Caco-2 (cell line): ENCODE measurements at regions not wholly inside any gene's neighbourhood (a gene's known extent, or its start where the extent isn't known, plus 50 kb on each side); places are given as distances from the start of the nearest gene placed in this dataset.

Experiments
- BruUV-seq: library from RNA; stranded (reverse); fragments of 400-500 nt; replicated peaks from 2 replicates; lab custom pipeline; 2021; lab: Mats Ljungman, UMichigan
- CTCF ChIA-PET: fragments of 300-600 bp; sonication (Branson Sonifier 250); formaldehyde crosslinking; loops from one replicate; lab custom pipeline; 2022; ENCODE audit warnings: antibody characterized with exemption; lab: Charles Lee
- POLR2A ChIA-PET: fragments of 300-600 bp; sonication (Branson Sonifier 250); formaldehyde crosslinking; loops from one replicate; lab custom pipeline; 2022; ENCODE audit warnings: antibody characterized with exemption; lab: Charles Lee
- DNase-seq, 2 experiments: peaks; one replicate each; pipeline versions ENCODE4 v3.0.0 to v3.0.0-alpha.2; 2020 to 2022
- H3K27me3 ChIP-seq: replicated peaks from 2 replicates; pipeline ENCODE4 v1.6.0; 2011; ENCODE audit warnings: low read length; ENCODE audit not compliant: control insufficient read depth, insufficient read depth
- H3K36me3 ChIP-seq: 2 replicates; pipeline ENCODE4 v1.5.1; 2011; ENCODE audit warnings: low read length; ENCODE audit not compliant: control insufficient read depth, insufficient read depth
- H3K4me1 ChIP-seq: fragments of 250-450 bp; sonication (Bioruptor Pico); 2 replicates; pipeline ENCODE4 v1.5.1; 2020; ENCODE audit warnings: mild to moderate bottlenecking
- H3K4me3 ChIP-seq: 2 replicates; pipeline ENCODE4 v1.5.1; 2011; ENCODE audit warnings: low read depth, mild to moderate bottlenecking, control low read depth, low read length
- H3K9me3 ChIP-seq: fragments of 250-450 bp; sonication (Bioruptor Pico); 2 replicates; pipeline ENCODE4 v1.5.1; 2020; ENCODE audit warnings: mild to moderate bottlenecking, moderate library complexity
- H3K27ac Mint-ChIP-seq: one replicate; pipeline ENCODE4 v1.8.0; 2022; ENCODE audit warnings: mixed read lengths; ENCODE audit not compliant: unreplicated experiment
- H3K27me3 Mint-ChIP-seq: one replicate; pipeline ENCODE4 v1.8.0; 2022; ENCODE audit warnings: mixed read lengths; ENCODE audit not compliant: insufficient read depth, unreplicated experiment
- H3K36me3 Mint-ChIP-seq: one replicate; pipeline ENCODE4 v1.8.0; 2022; ENCODE audit warnings: mild to moderate bottlenecking, mixed read lengths; ENCODE audit not compliant: insufficient read depth, unreplicated experiment
- H3K4me1 Mint-ChIP-seq: one replicate; pipeline ENCODE4 v1.8.0; 2022; ENCODE audit warnings: low read depth, mixed read lengths; ENCODE audit not compliant: unreplicated experiment
- H3K4me3 Mint-ChIP-seq: one replicate; pipeline ENCODE4 v1.8.0; 2022; ENCODE audit warnings: mild to moderate bottlenecking, moderate library complexity, mixed read lengths; ENCODE audit not compliant: unreplicated experiment
- H3K9me3 Mint-ChIP-seq: one replicate; pipeline ENCODE4 v1.8.0; 2022; ENCODE audit warnings: mixed read lengths; ENCODE audit not compliant: unreplicated experiment
- CTCF ChIP-seq, 2 experiments: fragments of 200-600 bp in 1 of 2; IDR thresholded peaks; 1 replicate in 1 of 2; 2 replicates in 1 of 2; pipeline versions ENCODE4 v1.5.1 to v1.8.0; 2011 to 2022; ENCODE audit warnings: antibody characterized with exemption in 1 of 2, control low read depth in 1 of 2, inconsistent platforms in 1 of 2, low read depth in 1 of 2, low read length in 1 of 2, mild to moderate bottlenecking in 1 of 2, moderate library complexity in 1 of 2; ENCODE audit not compliant: insufficient read depth in 1 of 2, severe bottlenecking in 1 of 2, unreplicated experiment in 1 of 2
- intact Hi-C: fragments of 100-400 bp; cut with micrococcal nuclease; formaldehyde crosslinking; loops from one replicate; pipeline ENCODE4 v1.10.0; 2022; ENCODE audit not compliant: unreplicated experiment

GRCh38 chr3:168534761-168535160, 439.0 kb upstream of the GOLIM4 start:
- H3K36me3 Mint-ChIP-seq, result no peaks in the 10 kb centered on the region
- Histone ChIP-seq H3K9me3 (no peaks in the 10 kb centered on the region), H3K4me3 (no peak overlapping the region), H3K4me1 (no peaks in the 10 kb centered on the region), H3K27me3 (no peaks in the 10 kb centered on the region), H3K36me3 (no peaks in the 10 kb centered on the region)
- DNase-seq, result no peak
- no peak for TF ChIP-seq CTCF (IDR thresholded peaks at IDR 0.05; ENCODE audit: insufficient read depth in 1 of 2, low read depth in 1 of 2, low read length in 1 of 2, severe bottlenecking in 1 of 2, unreplicated experiment in 1 of 2)
- BruUV-seq, result no TSS peak
- no peaks in the 10 kb centered on the region for H3K9me3 Mint-ChIP-seq
- CTCF ChIA-PET, result no interaction called here
- peaks cover 5% of the 10 kb centered on the region for H3K27me3 Mint-ChIP-seq
- POLR2A ChIA-PET, result no interaction called here
- no peaks in the 10 kb centered on the region for H3K4me1 Mint-ChIP-seq
- intact Hi-C loops, result no loop called here
- H3K27ac Mint-ChIP-seq, result no peak overlapping the region
- H3K4me3 Mint-ChIP-seq, result no peak overlapping the region

DNA sequence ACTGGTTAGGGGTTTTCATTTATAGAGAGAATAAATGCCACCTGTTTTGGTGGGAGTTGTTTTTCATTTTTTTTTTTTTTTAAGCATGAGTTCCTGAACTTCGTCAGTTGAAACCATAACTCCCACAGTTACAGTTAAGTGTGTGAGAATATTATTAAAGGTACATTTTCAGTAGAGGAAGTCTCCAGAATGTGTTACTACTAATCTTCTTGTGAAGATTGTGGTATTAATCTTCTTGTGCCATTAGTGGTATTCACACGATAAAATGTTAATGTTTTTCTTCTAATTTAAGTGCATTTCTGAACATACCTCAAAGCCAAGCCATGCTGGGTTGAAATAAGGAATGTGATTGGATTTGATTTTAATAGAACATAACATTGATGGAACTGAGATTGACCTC, 437.9 kb upstream of the GOLIM4 start:
- Histone ChIP-seq H3K9me3 (no peaks in the 10 kb centered on the region), H3K4me3 (no peak overlapping the region), H3K27me3 (no peaks in the 10 kb centered on the region), H3K4me1 (no peaks in the 10 kb centered on the region), H3K36me3 (no peaks in the 10 kb centered on the region)
- ChIA-PET CTCF (interaction anchor here (0.8 kb wide), 1 partner anchor 25 kb away, joined by 5 read pairs; no protein-coding TSS in a partner anchor), POLR2A (no interaction called here)
- intact Hi-C loops, result no loop called here
- TF ChIP-seq CTCF (IDR thresholded peaks at IDR 0.05; ENCODE audit: insufficient read depth in 1 of 2, low read depth in 1 of 2, low read length in 1 of 2, severe bottlenecking in 1 of 2, unreplicated experiment in 1 of 2), result no peak
- Mint-ChIP-seq H3K27me3 (peaks cover 5% of the 10 kb centered on the region), H3K4me1 (no peaks in the 10 kb centered on the region), H3K27ac (no peak overlapping the region), H3K4me3 (no peak overlapping the region), H3K36me3 (no peaks in the 10 kb centered on the region), H3K9me3 (no peaks in the 10 kb centered on the region)
- no TSS peak for BruUV-seq
- DNase-seq, result no peak

GRCh38 chr3:168532135-168532534, 436.4 kb upstream of the GOLIM4 start:
- ChIA-PET POLR2A (no interaction called here), CTCF (no interaction called here)
- DNase-seq, result no peak
- intact Hi-C loops, result no loop called here
- Mint-ChIP-seq H3K4me1 (no peaks in the 10 kb centered on the region), H3K4me3 (no peak overlapping the region), H3K9me3 (no peaks in the 10 kb centered on the region), H3K36me3 (no peaks in the 10 kb centered on the region), H3K27me3 (peaks cover 2% of the 10 kb centered on the region), H3K27ac (no peak overlapping the region)
- H3K36me3 ChIP-seq, result no peaks in the 10 kb centered on the region
- H3K9me3 ChIP-seq, result no peaks in the 10 kb centered on the region
- H3K4me1 ChIP-seq, result no peaks in the 10 kb centered on the region
- no peaks in the 10 kb centered on the region for H3K27me3 ChIP-seq
- TF ChIP-seq CTCF (IDR thresholded peaks at IDR 0.05; ENCODE audit: insufficient read depth in 1 of 2, low read depth in 1 of 2, low read length in 1 of 2, severe bottlenecking in 1 of 2, unreplicated experiment in 1 of 2), result no peak
- no peak overlapping the region for H3K4me3 ChIP-seq
- no TSS peak for BruUV-seq
